ENCODE measurements at regions not wholly inside any gene's neighbourhood (a gene's known extent, or its start where the extent isn't known, plus 50 kb on each side); places are given as distances from the start of the nearest gene placed in this dataset.
A peak's percentile ranks its signal among the peaks of the same experiment; 100 is the strongest.

- ATAC-seq (peak; percentile 30), DNase-seq (no peak)
- Mint-ChIP-seq H3K27ac (no peak overlapping the region), H3K27me3 (ENCODE audit: low read depth) (peaks cover 3% of the 10 kb centered on the region), H3K4me3 (no peak overlapping the region), H3K4me1 (ENCODE audit: low read depth) (no peaks in the 10 kb centered on the region), H3K36me3 (ENCODE audit: low read depth) (no peaks in the 10 kb centered on the region), H3K9me3 (ENCODE audit: insufficient read depth) (no peaks in the 10 kb centered on the region)
- CTCF ChIA-PET: interaction anchor here (1.5 kb wide), 1 partner anchor 42 kb away, joined by 7 read pairs; no protein-coding TSS in a partner anchor
- POLR2A ChIA-PET: no interaction called here
These were observed 118.3 kb upstream of the KCNH8 start for GRCh38 chr3:19029837-19030521.

- ATAC-seq (no peak), DNase-seq (no peak)
- POLR2A ChIA-PET: no interaction called here
- Mint-ChIP-seq H3K4me3 (no peak overlapping the region), H3K36me3 (ENCODE audit: low read depth) (no peaks in the 10 kb centered on the region), H3K27ac (no peak overlapping the region), H3K27me3 (ENCODE audit: low read depth) (peaks cover 2% of the 10 kb centered on the region), H3K9me3 (ENCODE audit: insufficient read depth) (no peaks in the 10 kb centered on the region), H3K4me1 (ENCODE audit: low read depth) (no peaks in the 10 kb centered on the region)
- CTCF ChIA-PET: no interaction called here
These were observed 122.9 kb upstream of the KCNH8 start for GRCh38 chr3:19025441-19025840.

- H3K4me1 Mint-ChIP-seq (ENCODE audit: low read depth): no peaks in the 10 kb centered on the region
- no peaks in the 10 kb centered on the region for H3K36me3 Mint-ChIP-seq (ENCODE audit: low read depth)
- ChIA-PET POLR2A (no interaction called here), CTCF (no interaction called here)
- no peak overlapping the region for H3K4me3 Mint-ChIP-seq
- DNase-seq: no peak
- H3K27ac Mint-ChIP-seq: no peak overlapping the region
- ATAC-seq: no peak
- H3K9me3 Mint-ChIP-seq (ENCODE audit: insufficient read depth): no peaks in the 10 kb centered on the region
- H3K27me3 Mint-ChIP-seq (ENCODE audit: low read depth): peaks cover 1% of the 10 kb centered on the region
These were observed 125.8 kb upstream of the KCNH8 start for GRCh38 chr3:19022546-19022945.

- Mint-ChIP-seq H3K27ac (no peak overlapping the region), H3K36me3 (ENCODE audit: low read depth) (no peaks in the 10 kb centered on the region), H3K9me3 (ENCODE audit: insufficient read depth) (no peaks in the 10 kb centered on the region), H3K4me3 (no peak overlapping the region), H3K4me1 (ENCODE audit: low read depth) (no peaks in the 10 kb centered on the region), H3K27me3 (ENCODE audit: low read depth) (peaks cover 2% of the 10 kb centered on the region)
- DNase-seq (no peak), ATAC-seq (no peak)
- ChIA-PET POLR2A (no interaction called here), CTCF (no interaction called here)
These were observed 131.5 kb upstream of the KCNH8 start for GRCh38 chr3:19016851-19017250.

- Mint-ChIP-seq H3K27ac (no peak overlapping the region), H3K36me3 (ENCODE audit: low read depth) (no peaks in the 10 kb centered on the region), H3K27me3 (ENCODE audit: low read depth) (peaks cover 2% of the 10 kb centered on the region), H3K4me3 (no peak overlapping the region), H3K4me1 (ENCODE audit: low read depth) (no peaks in the 10 kb centered on the region), H3K9me3 (ENCODE audit: insufficient read depth) (no peaks in the 10 kb centered on the region)
- ChIA-PET CTCF (no interaction called here), POLR2A (no interaction called here)
- ATAC-seq: no peak
- no peak for DNase-seq
These were observed 134.4 kb upstream of the KCNH8 start for GRCh38 chr3:19013879-19014278.

- no peaks in the 10 kb centered on the region for H3K9me3 Mint-ChIP-seq (ENCODE audit: insufficient read depth)
- no peak overlapping the region for H3K27ac Mint-ChIP-seq
- H3K36me3 Mint-ChIP-seq (ENCODE audit: low read depth): no peaks in the 10 kb centered on the region
- ChIA-PET CTCF (no interaction called here), POLR2A (no interaction called here)
- DNase-seq: no peak
- H3K27me3 Mint-ChIP-seq (ENCODE audit: low read depth): peaks cover 2% of the 10 kb centered on the region
- H3K4me1 Mint-ChIP-seq (ENCODE audit: low read depth): no peaks in the 10 kb centered on the region
- no peak for ATAC-seq
- H3K4me3 Mint-ChIP-seq: no peak overlapping the region
These were observed 135.5 kb upstream of the KCNH8 start for GRCh38 chr3:19012846-19013245.

- Mint-ChIP-seq H3K9me3 (ENCODE audit: insufficient read depth) (no peaks in the 10 kb centered on the region), H3K27me3 (ENCODE audit: low read depth) (no peaks in the 10 kb centered on the region), H3K36me3 (ENCODE audit: low read depth) (no peaks in the 10 kb centered on the region), H3K4me1 (ENCODE audit: low read depth) (no peaks in the 10 kb centered on the region), H3K4me3 (no peak overlapping the region), H3K27ac (no peak overlapping the region)
- DNase-seq (no peak), ATAC-seq (no peak)
- POLR2A ChIA-PET: no interaction called here
- CTCF ChIA-PET: no interaction called here
These were observed 145.7 kb upstream of the KCNH8 start for GRCh38 chr3:19002606-19003005.

- no peak overlapping the region for H3K27ac Mint-ChIP-seq
- DNase-seq: no peak
- ChIA-PET CTCF (no interaction called here), POLR2A (no interaction called here)
- ATAC-seq: no peak
- no peak overlapping the region for H3K4me3 Mint-ChIP-seq
- no peaks in the 10 kb centered on the region for H3K4me1 Mint-ChIP-seq (ENCODE audit: low read depth)
- H3K9me3 Mint-ChIP-seq (ENCODE audit: insufficient read depth): no peaks in the 10 kb centered on the region
- H3K36me3 Mint-ChIP-seq (ENCODE audit: low read depth): no peaks in the 10 kb centered on the region
- H3K27me3 Mint-ChIP-seq (ENCODE audit: low read depth): no peaks in the 10 kb centered on the region
These were observed 150.2 kb upstream of the KCNH8 start for GRCh38 chr3:18998069-18998468.

GRCh38 chr3:18992709-18993108, 155.6 kb upstream of the KCNH8 start:
- Mint-ChIP-seq H3K36me3 (ENCODE audit: low read depth) (no peaks in the 10 kb centered on the region), H3K4me1 (ENCODE audit: low read depth) (peaks cover 19% of the 10 kb centered on the region), H3K27me3 (ENCODE audit: low read depth) (peaks cover 5% of the 10 kb centered on the region), H3K9me3 (ENCODE audit: insufficient read depth) (no peaks in the 10 kb centered on the region), H3K4me3 (no peak overlapping the region), H3K27ac (no peak overlapping the region)
- CTCF ChIA-PET: no interaction called here
- POLR2A ChIA-PET: no interaction called here
- ATAC-seq: no peak
- no peak for DNase-seq

GRCh38 chr3:18989237-18989795, 159.0 kb upstream of the KCNH8 start:
- Mint-ChIP-seq H3K27me3 (ENCODE audit: low read depth) (peaks cover 7% of the 10 kb centered on the region), H3K27ac (no peak overlapping the region), H3K4me1 (ENCODE audit: low read depth) (peaks cover 19% of the 10 kb centered on the region), H3K4me3 (peak overlapping the region; percentile 44), H3K36me3 (ENCODE audit: low read depth) (no peaks in the 10 kb centered on the region), H3K9me3 (ENCODE audit: insufficient read depth) (no peaks in the 10 kb centered on the region)
- POLR2A ChIA-PET: no interaction called here
- DNase-seq (no peak), ATAC-seq (no peak)
- CTCF ChIA-PET: interaction anchor here (0.7 to 3.1 kb wide), 20 partner anchors 11 to 1576 kb away, joined by 3 to 29 read pairs (median 4); no protein-coding TSS in a partner anchor

GRCh38 chr3:18988614-18989229, 159.6 kb upstream of the KCNH8 start:
- Mint-ChIP-seq H3K4me1 (ENCODE audit: low read depth) (peaks cover 19% of the 10 kb centered on the region), H3K27ac (no peak overlapping the region), H3K9me3 (ENCODE audit: insufficient read depth) (no peaks in the 10 kb centered on the region), H3K4me3 (peak overlapping the region; percentile 44), H3K36me3 (ENCODE audit: low read depth) (no peaks in the 10 kb centered on the region), H3K27me3 (ENCODE audit: low read depth) (peaks cover 9% of the 10 kb centered on the region)
- POLR2A ChIA-PET: no interaction called here
- CTCF ChIA-PET: interaction anchor here (0.7 to 3.1 kb wide), 36 partner anchors 37 to 1575 kb away, joined by 3 to 29 read pairs (median 4); no protein-coding TSS in a partner anchor
- DNase-seq (no peak), ATAC-seq (peak; percentile 64)

- CTCF ChIA-PET: interaction anchor here (0.7 to 3.1 kb wide), 33 partner anchors 36 to 1574 kb away, joined by 3 to 29 read pairs (median 4); no protein-coding TSS in a partner anchor
- H3K27me3 Mint-ChIP-seq (ENCODE audit: low read depth): peaks cover 9% of the 10 kb centered on the region
- H3K9me3 Mint-ChIP-seq (ENCODE audit: insufficient read depth): no peaks in the 10 kb centered on the region
- H3K4me3 Mint-ChIP-seq: no peak overlapping the region
- no peak overlapping the region for H3K27ac Mint-ChIP-seq
- DNase-seq: no peak
- no peak for ATAC-seq
- H3K4me1 Mint-ChIP-seq (ENCODE audit: low read depth): peaks cover 19% of the 10 kb centered on the region
- POLR2A ChIA-PET: no interaction called here
- H3K36me3 Mint-ChIP-seq (ENCODE audit: low read depth): no peaks in the 10 kb centered on the region
These were observed 160.4 kb upstream of the KCNH8 start for GRCh38 chr3:18987862-18988447.

Data from activated CD8-positive, alpha-beta T cell treated with anti-CD3 and anti-CD28 coated beads, Interleukin-2, amount 10 ng/mL, durations not matched to agents 7 days and 5 days (primary cell).